Mesenchymal stem cell (in vitro differentiated cells and primary cell): ENCODE measurements at regions not wholly inside any gene's neighbourhood (a gene's known extent, or its start where the extent isn't known, plus 50 kb on each side); places are given as distances from the start of the nearest gene placed in this dataset.

Experiments
- DNase-seq: peaks from one replicate; pipeline ENCODE4 v3.0.0-alpha.2; 2013
- H2AFZ ChIP-seq: one replicate; pipeline ENCODE4 v1.6.1; 2013; ENCODE audit warnings: low read depth, mild to moderate bottlenecking, control low read depth, inconsistent platforms, low read length, moderate library complexity
- H2AK5ac ChIP-seq: 2 replicates; pipeline ENCODE4 v1.6.1; 2013; ENCODE audit warnings: low read length, moderate library complexity, mild to moderate bottlenecking, inconsistent platforms; ENCODE audit not compliant: severe bottlenecking
- H2BK120ac ChIP-seq: one replicate; pipeline ENCODE4 v1.6.1; 2013; ENCODE audit warnings: low read depth, mild to moderate bottlenecking, inconsistent platforms, low read length, moderate library complexity
- H2BK12ac ChIP-seq, 2 experiments: one replicate each; pipeline ENCODE4 v1.6.1; 2013; ENCODE audit warnings: inconsistent platforms in 2 of 2, low read length in 2 of 2, mild to moderate bottlenecking in 2 of 2, moderate library complexity in 2 of 2, control low read depth in 1 of 2
- H2BK15ac ChIP-seq: one replicate; pipeline ENCODE4 v1.6.1; 2013; ENCODE audit warnings: mild to moderate bottlenecking, low read depth, inconsistent platforms; ENCODE audit not compliant: poor library complexity, severe bottlenecking
- H2BK5ac ChIP-seq: 2 replicates; pipeline ENCODE4 v1.6.1; 2013; ENCODE audit warnings: low read depth, mild to moderate bottlenecking, low read length, control low read depth, inconsistent platforms; ENCODE audit not compliant: poor library complexity, severe bottlenecking
- H3K14ac ChIP-seq, 2 experiments: one replicate each; pipeline ENCODE4 v1.6.1; 2013; ENCODE audit warnings: inconsistent platforms in 2 of 2, low read length in 2 of 2, control low read depth in 1 of 2, mild to moderate bottlenecking in 1 of 2, moderate library complexity in 1 of 2
- H3K18ac ChIP-seq, 2 experiments: one replicate each; pipeline ENCODE4 v1.6.1; 2013; ENCODE audit warnings: inconsistent platforms in 2 of 2, low read length in 2 of 2, control low read depth in 1 of 2, low read depth in 1 of 2, mild to moderate bottlenecking in 1 of 2
- H3K23ac ChIP-seq, 2 experiments: one replicate each; pipeline ENCODE4 v1.6.1; 2013; ENCODE audit warnings: inconsistent platforms in 2 of 2, low read length in 2 of 2, mild to moderate bottlenecking in 2 of 2, moderate library complexity in 2 of 2, control low read depth in 1 of 2
- H3K27ac ChIP-seq: 2 replicates; pipeline ENCODE4 v1.5.1; 2013; ENCODE audit warnings: mild to moderate bottlenecking, moderate library complexity, low read length, control low read depth, inconsistent platforms; ENCODE audit not compliant: poor library complexity, severe bottlenecking
- H3K27me3 ChIP-seq, 2 experiments: 2 replicates each; pipeline versions ENCODE4 v1.6.1 to v1.7.0; 2013; ENCODE audit warnings: low read length in 2 of 2, mild to moderate bottlenecking in 2 of 2, moderate library complexity in 2 of 2, control low read depth in 1 of 2, inconsistent platforms in 1 of 2; ENCODE audit not compliant: control insufficient read depth in 1 of 2, insufficient read depth in 1 of 2
- H3K36me3 ChIP-seq, 2 experiments: 2 replicates each; pipeline versions ENCODE4 v1.6.1 to v1.7.0; 2013; ENCODE audit warnings: low read length in 2 of 2, control low read depth in 1 of 2, inconsistent platforms in 1 of 2, low read depth in 1 of 2, mild to moderate bottlenecking in 1 of 2; ENCODE audit not compliant: insufficient read depth in 2 of 2, control insufficient read depth in 1 of 2
- H3K4ac ChIP-seq, 2 experiments: one replicate each; pipeline ENCODE4 v1.6.1; 2013; ENCODE audit warnings: inconsistent platforms in 2 of 2, low read length in 2 of 2, mild to moderate bottlenecking in 2 of 2, moderate library complexity in 2 of 2, control low read depth in 1 of 2, low read depth in 1 of 2
- H3K4me1 ChIP-seq: 2 replicates; pipeline ENCODE4 v1.6.1; 2013; ENCODE audit warnings: low read depth, low read length, control low read depth; ENCODE audit not compliant: control insufficient read depth, insufficient read depth
- H3K4me2 ChIP-seq: 2 replicates; pipeline ENCODE4 v1.6.1; 2013; ENCODE audit warnings: low read length, mild to moderate bottlenecking, inconsistent platforms; ENCODE audit not compliant: poor library complexity, severe bottlenecking
- H3K4me3 ChIP-seq, 2 experiments: 2 replicates each; pipeline versions ENCODE4 v1.5.1 to v1.7.0; 2013; ENCODE audit warnings: low read length in 2 of 2, mild to moderate bottlenecking in 2 of 2, control low read depth in 1 of 2, low read depth in 1 of 2; ENCODE audit not compliant: insufficient read depth in 1 of 2
- H3K79me1 ChIP-seq: replicated peaks from 2 replicates; pipeline ENCODE4 v1.6.1; 2013; ENCODE audit warnings: mild to moderate bottlenecking, control low read depth, low read length, inconsistent platforms; ENCODE audit not compliant: poor library complexity, severe bottlenecking
- H3K9ac ChIP-seq: 2 replicates; pipeline ENCODE4 v1.7.0; 2013; ENCODE audit warnings: mild to moderate bottlenecking, low read length, moderate library complexity
- H3K9me3 ChIP-seq: 2 replicates; pipeline ENCODE4 v1.7.0; 2013; ENCODE audit warnings: mild to moderate bottlenecking, low read length; ENCODE audit not compliant: control insufficient read depth
- H4K8ac ChIP-seq: one replicate; pipeline ENCODE4 v1.6.1; 2013; ENCODE audit warnings: inconsistent platforms, mild to moderate bottlenecking, low read length, moderate library complexity
- H4K91ac ChIP-seq: one replicate; pipeline ENCODE4 v1.6.1; 2013; ENCODE audit warnings: mild to moderate bottlenecking, low read length, inconsistent platforms
- WGBS: methylation state at CpG from one replicate; pipeline ENCODE4 v1.1.7; 2013; ENCODE audit warnings: mixed read lengths; 5-methylcytosine and 5-hydroxymethylcytosine counted together

DNA sequence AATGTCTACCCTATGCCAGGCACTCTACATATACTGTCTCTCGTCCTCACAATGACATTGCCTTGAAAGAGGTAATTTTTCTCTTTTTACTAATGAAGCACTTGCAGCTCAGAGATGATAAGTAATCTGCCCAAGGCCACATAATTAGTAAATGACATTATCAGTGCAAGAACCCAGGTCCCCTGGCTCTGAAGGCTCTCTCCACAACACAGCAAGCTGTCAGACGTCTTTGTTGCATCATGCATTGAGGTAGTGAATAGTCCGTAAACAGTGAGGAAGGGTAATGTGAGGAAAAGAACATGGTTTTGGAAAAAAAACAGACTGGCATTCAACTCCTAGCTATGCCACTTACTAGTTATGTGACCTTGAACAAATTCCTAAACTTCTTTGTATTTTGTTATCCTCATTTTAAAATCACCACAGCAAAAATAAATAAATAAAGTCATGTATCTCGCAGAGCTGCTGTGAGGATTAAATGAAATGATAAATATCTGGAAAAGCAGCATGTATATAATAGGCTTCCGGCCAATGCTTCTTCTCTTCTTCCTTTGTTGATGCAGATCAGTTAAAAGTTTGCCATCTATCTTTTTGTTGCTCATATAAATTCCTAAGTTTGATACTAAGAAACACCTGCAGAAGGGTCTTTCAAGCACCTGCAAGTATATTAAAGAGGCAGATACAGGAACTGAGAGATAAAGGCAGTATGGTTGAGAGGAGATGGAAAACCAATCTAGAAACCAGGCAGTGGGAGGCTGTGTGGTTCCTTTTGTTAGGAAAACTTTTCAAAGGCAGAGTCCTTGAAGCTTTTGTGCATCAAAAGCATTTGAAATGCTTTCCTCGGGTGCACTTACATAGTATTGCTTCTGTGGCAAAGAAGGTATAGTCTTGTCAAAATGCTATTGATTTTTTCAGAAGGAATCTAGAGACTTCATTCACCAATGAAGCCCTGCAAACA is 82.8 kb downstream of the BTG1 start:
- H2AK5ac ChIP-seq, result no peak overlapping the region

DNA sequence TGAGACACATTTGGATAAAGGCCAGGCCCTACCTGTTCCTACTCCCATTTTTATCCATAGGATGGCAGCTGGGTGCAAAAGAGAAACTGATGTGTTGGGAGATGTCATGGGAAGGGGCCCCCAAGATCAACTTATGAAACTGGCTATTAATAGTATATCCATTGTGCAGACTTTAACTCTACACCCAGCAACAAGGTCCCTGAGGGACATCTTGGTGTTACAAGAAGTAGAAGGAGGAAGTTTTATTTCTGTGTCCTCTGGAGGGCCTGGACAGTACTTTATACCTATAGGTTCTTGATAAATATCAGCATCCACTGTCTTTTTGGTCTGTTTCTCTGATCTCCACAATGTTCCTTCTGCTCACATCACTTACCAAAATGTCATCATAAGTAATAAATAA is 84.6 kb downstream of the BTG1 start:
- H4K91ac ChIP-seq, result no peak overlapping the region
- DNase-seq, result no peak
- H2BK5ac ChIP-seq, result no peak overlapping the region
- no peak overlapping the region for H2AK5ac ChIP-seq
- no peaks in the 10 kb centered on the region for H3K9me3 ChIP-seq
- peak overlapping the region in 1 of 2 experiments; percentile 28 for H3K4ac ChIP-seq
- no peak overlapping the region for H3K4me3 ChIP-seq
- no peak overlapping the region for H2AFZ ChIP-seq
- no peak overlapping the region for H3K9ac ChIP-seq
- H2BK120ac ChIP-seq, result no peak overlapping the region
- no peaks in the 10 kb centered on the region for H3K27me3 ChIP-seq
- H3K23ac ChIP-seq, result no peak overlapping the region
- peaks cover 3% of the 10 kb centered on the region for H3K4me1 ChIP-seq
- no peak overlapping the region for H2BK15ac ChIP-seq
- H3K79me1 ChIP-seq, result no peaks in the 10 kb centered on the region
- H3K14ac ChIP-seq, result no peak overlapping the region
- H3K4me2 ChIP-seq, result no peak overlapping the region
- no peak overlapping the region for H3K18ac ChIP-seq
- H4K8ac ChIP-seq, result no peak overlapping the region
- no peak overlapping the region for H3K27ac ChIP-seq
- H3K36me3 ChIP-seq, result no peaks in the 10 kb centered on the region
- H2BK12ac ChIP-seq, result no peak overlapping the region

More for the DNA sequence above, 82.8 kb downstream of the BTG1 start:
- Histone ChIP-seq H3K36me3 (no peaks in the 10 kb centered on the region), H3K27ac (no peak overlapping the region), H2BK5ac (no peak overlapping the region), H3K4me3 (no peak overlapping the region), H2BK120ac (no peak overlapping the region), H3K4ac (peak overlapping the region in 1 of 2 experiments; percentile 49), H3K9ac (no peak overlapping the region), H3K27me3 (no peaks in the 10 kb centered on the region), H3K79me1 (no peaks in the 10 kb centered on the region), H2BK15ac (no peak overlapping the region), H2AFZ (no peak overlapping the region), H4K91ac (no peak overlapping the region), H3K23ac (no peak overlapping the region), H3K4me2 (no peak overlapping the region), H3K9me3 (no peaks in the 10 kb centered on the region), H3K14ac (no peak overlapping the region), H3K18ac (no peak overlapping the region), H3K4me1 (peaks cover 3% of the 10 kb centered on the region), H2BK12ac (peak overlapping the region in 1 of 2 experiments; percentile 78), H4K8ac (no peak overlapping the region)
- peak; percentile 32 for DNase-seq
- 79% methylated on average over 2 of the region's 6 CpGs for WGBS

DNA sequence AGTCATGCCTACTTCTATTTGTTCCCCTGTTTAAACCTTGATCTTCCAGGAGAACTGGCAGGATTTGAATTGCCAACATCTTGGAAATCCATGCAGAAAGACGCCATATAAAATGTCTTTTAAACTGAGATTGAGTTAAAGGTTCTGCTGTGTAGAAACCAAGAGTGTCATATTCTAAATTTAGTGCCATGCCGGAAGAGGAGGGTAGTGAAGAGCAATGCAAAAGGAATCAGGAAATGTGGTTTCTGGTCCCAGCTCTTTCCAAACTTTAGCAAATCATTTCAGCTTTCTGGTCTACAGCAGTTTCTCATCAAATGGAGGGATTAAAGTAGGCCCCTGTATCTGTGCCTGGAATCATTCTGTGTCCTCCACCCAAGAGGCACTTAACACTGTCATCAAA is 85.7 kb downstream of the BTG1 start:
- H4K91ac ChIP-seq, result no peak overlapping the region
- WGBS, result 15% methylated on average over 2 of the region's 2 CpGs

DNA sequence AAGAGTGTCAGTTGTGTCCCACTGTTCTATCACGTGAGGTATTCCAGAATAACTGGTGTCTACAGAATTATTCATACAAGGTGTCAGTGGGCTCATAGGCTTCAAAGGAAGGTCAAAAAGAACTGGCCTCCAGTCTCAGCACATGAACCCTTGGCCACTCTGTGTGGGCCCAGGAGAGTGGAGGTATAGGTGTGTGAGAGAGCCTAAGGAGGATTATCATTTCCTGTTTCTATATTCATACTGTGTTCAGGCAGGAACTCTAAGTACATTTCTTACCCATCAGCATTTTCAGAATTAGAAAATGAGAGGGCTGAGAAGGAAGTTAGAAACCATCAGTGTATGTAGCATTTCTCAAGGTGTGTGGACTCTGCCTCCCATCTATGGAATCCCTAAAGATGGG is 87.0 kb downstream of the BTG1 start:
- H2BK12ac ChIP-seq, result peak overlapping the region in 1 of 2 experiments; percentile 42
- H2BK15ac ChIP-seq, result no peak overlapping the region
- H3K9ac ChIP-seq, result no peak overlapping the region
- no peak overlapping the region for H3K23ac ChIP-seq
- H3K4me1 ChIP-seq, result peaks cover 3% of the 10 kb centered on the region
- H3K27me3 ChIP-seq, result no peaks in the 10 kb centered on the region
- peak overlapping the region in 1 of 2 experiments; percentile 41 for H3K14ac ChIP-seq
- no peak overlapping the region for H2AFZ ChIP-seq
- H3K4ac ChIP-seq, result peak overlapping the region in 1 of 2 experiments; percentile 49
- peak overlapping the region in 1 of 2 experiments; percentile 52 for H3K18ac ChIP-seq
- H3K4me3 ChIP-seq, result no peak overlapping the region
- no peaks in the 10 kb centered on the region for H3K79me1 ChIP-seq
- H4K91ac ChIP-seq, result no peak overlapping the region
- WGBS, result 100% methylated on average over 1 of the region's 1 CpG
- no peak overlapping the region for H4K8ac ChIP-seq
- no peak for DNase-seq
- H2BK5ac ChIP-seq, result no peak overlapping the region
- H2BK120ac ChIP-seq, result peak overlapping the region; percentile 34
- H3K36me3 ChIP-seq, result no peaks in the 10 kb centered on the region
- no peaks in the 10 kb centered on the region for H3K9me3 ChIP-seq
- no peak overlapping the region for H2AK5ac ChIP-seq
- H3K4me2 ChIP-seq, result no peak overlapping the region
- no peak overlapping the region for H3K27ac ChIP-seq

More for the DNA sequence above, 85.7 kb downstream of the BTG1 start:
- Histone ChIP-seq H3K9ac (peak overlapping the region; percentile 66), H3K4me1 (peaks cover 3% of the 10 kb centered on the region), H2BK120ac (peak overlapping the region; percentile 100), H3K36me3 (no peaks in the 10 kb centered on the region), H2AFZ (no peak overlapping the region), H3K27ac (peak overlapping the region; percentile 38), H3K4ac (peak overlapping the region; percentile 75 to 95), H3K23ac (no peak overlapping the region), H3K27me3 (no peaks in the 10 kb centered on the region), H3K4me2 (no peak overlapping the region), H3K4me3 (no peak overlapping the region), H2AK5ac (no peak overlapping the region), H3K9me3 (no peaks in the 10 kb centered on the region), H3K14ac (peak overlapping the region; percentile 43 to 65), H2BK5ac (no peak overlapping the region), H3K18ac (peak overlapping the region in 1 of 2 experiments; percentile 31), H2BK15ac (no peak overlapping the region), H4K8ac (peak overlapping the region; percentile 59), H3K79me1 (no peaks in the 10 kb centered on the region), H2BK12ac (no peak overlapping the region)
- DNase-seq, result peak; percentile 85
